CD4-positive, alpha-beta T cell (primary cell): ENCODE measurements at regions not wholly inside any gene's neighbourhood (a gene's known extent, or its start where the extent isn't known, plus 50 kb on each side); places are given as distances from the start of the nearest gene placed in this dataset.

Experiments
- ATAC-seq: fragments of 200-7000 bp; cut with Tn5 transposase; one replicate; pipeline ENCODE4 v1.10.0; 2022; ENCODE audit warnings: mild to moderate bottlenecking; ENCODE audit not compliant: poor library complexity
- CTCF ChIA-PET: fragments of 350-600 bp; sonication (Branson Sonifier 250); formaldehyde crosslinking; loops from one replicate; lab custom pipeline; 2021; ENCODE audit warnings: antibody characterized with exemption, inconsistent platforms; lab: Charles Lee
- POLR2A ChIA-PET: fragments of 350-600 bp; sonication (Branson Sonifier 250); formaldehyde crosslinking; loops from one replicate; lab custom pipeline; 2021; ENCODE audit warnings: antibody characterized with exemption, inconsistent platforms; lab: Charles Lee
- DNase-seq, 14 experiments: peaks; one replicate each; pipeline ENCODE4 v3.0.0-alpha.2; 2013 to 2020; ENCODE audit warnings: mixed read lengths in 2 of 14
- H3K27ac ChIP-seq, 2 donors: one replicate each; pipeline versions ENCODE4 v1.5.1 to v1.7.0; 2013; ENCODE audit warnings: low read length in 2 of 2, low read depth in 1 of 2, mild to moderate bottlenecking in 1 of 2
- H3K27me3 ChIP-seq, 2 experiments: 1 replicate in 1 of 2; 2 replicates in 1 of 2; pipeline versions ENCODE4 v1.6.1 to v1.7.0; 2013; ENCODE audit warnings: low read length in 2 of 2, control low read depth in 1 of 2, mild to moderate bottlenecking in 1 of 2, moderate library complexity in 1 of 2; ENCODE audit not compliant: insufficient read depth in 2 of 2, control insufficient read depth in 1 of 2
- H3K36me3 ChIP-seq: one replicate; pipeline ENCODE4 v1.6.1; 2013; ENCODE audit warnings: low read length, control low read depth; ENCODE audit not compliant: insufficient read depth
- H3K4me1 ChIP-seq: one replicate; pipeline ENCODE4 v1.6.1; 2013; ENCODE audit warnings: low read length, control low read depth; ENCODE audit not compliant: insufficient read depth
- H3K4me3 ChIP-seq: one replicate; pipeline ENCODE4 v1.5.1; 2013; ENCODE audit warnings: mild to moderate bottlenecking, low read length, moderate library complexity
- H3K9me3 ChIP-seq, 2 experiments: 1 replicate in 1 of 2; 2 replicates in 1 of 2; pipeline versions ENCODE4 v1.6.1 to v1.7.0; 2013; ENCODE audit warnings: low read length in 2 of 2, mild to moderate bottlenecking in 2 of 2, control low read depth in 1 of 2, moderate library complexity in 1 of 2; ENCODE audit not compliant: control insufficient read depth in 1 of 2, insufficient read depth in 1 of 2
- H3K27ac Mint-ChIP-seq: one replicate; pipeline ENCODE4 v1.8.0; 2020; ENCODE audit warnings: mixed read lengths
- H3K27me3 Mint-ChIP-seq: one replicate; pipeline ENCODE4 v1.8.0; 2021; ENCODE audit warnings: mixed read lengths
- H3K36me3 Mint-ChIP-seq: one replicate; pipeline ENCODE4 v1.8.0; 2021; ENCODE audit warnings: low read depth, mixed read lengths
- H3K4me1 Mint-ChIP-seq: one replicate; pipeline ENCODE4 v1.8.0; 2021; ENCODE audit warnings: low read depth, mixed read lengths
- H3K4me3 Mint-ChIP-seq: one replicate; pipeline ENCODE4 v1.8.0; 2020; ENCODE audit warnings: mild to moderate bottlenecking, mixed read lengths
- H3K9me3 Mint-ChIP-seq: one replicate; pipeline ENCODE4 v1.8.0; 2020; ENCODE audit warnings: mixed read lengths
- CTCF ChIP-seq: fragments of 200-600 bp; IDR thresholded peaks from one replicate; pipeline ENCODE4 v1.8.0; 2022; ENCODE audit warnings: antibody characterized with exemption, mild to moderate bottlenecking
- intact Hi-C, 2 experiments: fragments of 100-400 bp; cut with DNase I in 1 of 2; cut with micrococcal nuclease in 1 of 2; formaldehyde crosslinking; loops; one replicate each; pipeline versions ENCODE4 v1.15.1 to v1.9.0; 2023 to 2025; cut with DNase I, micrococcal nuclease

GRCh38 chr1:105023719-105024118 lies 1274.0 kb downstream of the AMY1C start:
- Mint-ChIP-seq H3K4me1 (no peaks in the 10 kb centered on the region), H3K27ac (no peak overlapping the region), H3K9me3 (peaks cover 11% of the 10 kb centered on the region), H3K36me3 (no peaks in the 10 kb centered on the region), H3K27me3 (no peaks in the 10 kb centered on the region), H3K4me3 (no peak overlapping the region)
- Histone ChIP-seq H3K27me3 (no peaks in the 10 kb centered on the region), H3K36me3 (no peaks in the 10 kb centered on the region), H3K27ac (no peak overlapping the region), H3K4me1 (no peaks in the 10 kb centered on the region), H3K4me3 (no peak overlapping the region), H3K9me3 (peaks cover 0 to 4% of the 10 kb centered on the region in 2 experiments)
- intact Hi-C loops: no loop called here
- no peak for DNase-seq
- no peak for TF ChIP-seq CTCF
- CTCF ChIA-PET: no interaction called here
- no peak for ATAC-seq
- POLR2A ChIA-PET: no interaction called here

GRCh38 chr1:105027838-105028471 lies 1278.3 kb downstream of the AMY1C start:
- TF ChIP-seq CTCF: no peak
- ChIA-PET CTCF (no interaction called here), POLR2A (no interaction called here)
- Histone ChIP-seq H3K9me3 (peaks cover 0 to 4% of the 10 kb centered on the region in 2 experiments), H3K27me3 (no peaks in the 10 kb centered on the region), H3K36me3 (no peaks in the 10 kb centered on the region), H3K4me3 (no peak overlapping the region), H3K4me1 (no peaks in the 10 kb centered on the region), H3K27ac (no peak overlapping the region)
- Mint-ChIP-seq H3K4me3 (no peak overlapping the region), H3K27ac (no peak overlapping the region), H3K27me3 (no peaks in the 10 kb centered on the region), H3K9me3 (peaks cover 9% of the 10 kb centered on the region), H3K36me3 (no peaks in the 10 kb centered on the region), H3K4me1 (no peaks in the 10 kb centered on the region)
- ATAC-seq: no peak
- no peak for DNase-seq
- intact Hi-C loops: no loop called here

GRCh38 chr1:105072446-105072845 lies 1322.7 kb downstream of the AMY1C start:
- Histone ChIP-seq H3K4me1 (no peaks in the 10 kb centered on the region), H3K4me3 (no peak overlapping the region), H3K36me3 (no peaks in the 10 kb centered on the region), H3K9me3 (peaks cover 8 to 9% of the 10 kb centered on the region in 2 experiments), H3K27ac (no peak overlapping the region), H3K27me3 (no peaks in the 10 kb centered on the region)
- no peaks in the 10 kb centered on the region for H3K27me3 Mint-ChIP-seq
- no peaks in the 10 kb centered on the region for H3K4me1 Mint-ChIP-seq
- DNase-seq: no peak
- POLR2A ChIA-PET: no interaction called here
- no peak overlapping the region for H3K4me3 Mint-ChIP-seq
- ATAC-seq: no peak
- TF ChIP-seq CTCF: no peak
- no peaks in the 10 kb centered on the region for H3K36me3 Mint-ChIP-seq
- intact Hi-C loops: no loop called here
- H3K9me3 Mint-ChIP-seq: peaks cover 24% of the 10 kb centered on the region
- CTCF ChIA-PET: no interaction called here
- H3K27ac Mint-ChIP-seq: no peak overlapping the region
